Smooth muscle cell (in vitro differentiated cells): ENCODE measurements at regions not wholly inside any gene's neighbourhood (a gene's known extent, or its start where the extent isn't known, plus 50 kb on each side); places are given as distances from the start of the nearest gene placed in this dataset.
"Not testable (repeated sequence)": the region's sequence is repeated elsewhere in the genome, so short reads cannot be mapped to it uniquely, and the experiment has no call there.

Experiments
- DNase-seq: peaks from one replicate; lab custom pipeline; 2025; ENCODE audit not compliant: unreplicated experiment; lab: John Stamatoyannopoulos, UW
- H2AFZ ChIP-seq: fragments of 200-600 bp; sonication (generic); 2 replicates; pipeline ENCODE4 v1.6.0; 2016; ENCODE audit warnings: antibody characterized with exemption, low read depth, mild to moderate bottlenecking
- H3F3A ChIP-seq: fragments of 200-600 bp; sonication (generic); 2 replicates; pipeline ENCODE4 v1.6.0; 2017; ENCODE audit warnings: antibody characterized with exemption, low read depth
- H3K27ac ChIP-seq: fragments of 200-600 bp; sonication (generic); 2 replicates; pipeline ENCODE4 v1.5.1; 2016; ENCODE audit warnings: low read depth, mild to moderate bottlenecking
- H3K27me3 ChIP-seq: fragments of 200-600 bp; sonication (generic); 2 replicates; pipeline ENCODE4 v1.6.1; 2016; ENCODE audit warnings: low read depth, mild to moderate bottlenecking
- H3K36me3 ChIP-seq: fragments of 200-600 bp; sonication (generic); 2 replicates; pipeline ENCODE4 v1.5.1; 2016; ENCODE audit warnings: low read depth
- H3K4me1 ChIP-seq: fragments of 200-600 bp; sonication (generic); 2 replicates; pipeline ENCODE4 v1.5.1; 2016; ENCODE audit warnings: low read depth
- H3K4me2 ChIP-seq: fragments of 200-600 bp; sonication (generic); 2 replicates; pipeline ENCODE4 v1.6.0; 2016; ENCODE audit warnings: mild to moderate bottlenecking
- H3K4me3 ChIP-seq: fragments of 200-600 bp; sonication (generic); 2 replicates; pipeline ENCODE4 v1.5.1; 2016; ENCODE audit warnings: mild to moderate bottlenecking
- H3K79me2 ChIP-seq: fragments of 200-600 bp; sonication (generic); 2 replicates; pipeline ENCODE4 v1.6.0; 2016; ENCODE audit warnings: low read depth, mild to moderate bottlenecking
- H3K9ac ChIP-seq: fragments of 200-600 bp; sonication (generic); 2 replicates; pipeline ENCODE4 v1.6.0; 2016; ENCODE audit warnings: low read depth
- H3K9me3 ChIP-seq: fragments of 200-600 bp; sonication (generic); replicated peaks from 2 replicates; pipeline ENCODE4 v1.5.1; 2016; ENCODE audit warnings: low read depth
- H4K20me1 ChIP-seq: fragments of 200-600 bp; sonication (generic); 2 replicates; pipeline ENCODE4 v1.6.0; 2016; ENCODE audit warnings: low read depth
- CTCF ChIP-seq: fragments of 200-600 bp; sonication (generic); IDR thresholded peaks from 2 replicates; pipeline ENCODE4 v1.5.1; 2017; ENCODE audit warnings: borderline replicate concordance, mild to moderate bottlenecking, antibody characterized with exemption; ENCODE audit not compliant: insufficient read depth, poor library complexity, severe bottlenecking
- WGBS: methylation state at CpG from one replicate; pipeline ENCODE4 v1.1.7; 2016; ENCODE audit warnings: low lambda C conversion rate; 5-methylcytosine and 5-hydroxymethylcytosine counted together

DNA sequence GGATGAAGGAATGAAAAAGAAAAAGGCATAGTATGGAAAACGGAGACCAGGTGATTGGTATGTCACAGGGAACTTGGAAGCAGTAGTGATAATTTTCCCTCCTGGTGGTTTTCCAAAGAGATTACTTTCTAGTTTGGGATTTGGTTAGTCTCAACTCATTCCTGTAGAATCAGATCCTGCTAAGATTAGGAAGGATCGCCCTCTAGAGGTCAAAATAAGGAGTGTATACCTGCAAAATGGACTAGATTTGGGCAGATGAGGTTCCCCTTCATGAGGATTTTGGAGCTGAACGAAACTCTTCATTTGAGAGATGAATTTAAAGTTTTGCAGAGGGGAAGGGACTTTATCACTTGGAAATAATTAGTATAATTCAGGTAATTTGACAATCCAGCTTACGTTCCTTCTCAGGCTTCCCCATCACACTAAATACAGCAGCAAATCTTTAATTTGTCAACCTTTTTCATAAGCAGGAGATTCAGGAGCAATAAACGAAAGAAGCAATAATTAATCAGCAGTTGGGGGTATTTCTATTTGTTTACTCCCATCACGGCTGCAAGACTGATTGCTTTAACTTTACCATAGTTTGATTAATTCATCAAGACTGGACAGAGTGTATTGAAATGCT is 65.2 kb downstream of the CCDC195 start:
- peak; percentile 78 for TF ChIP-seq CTCF
- H3K4me1 ChIP-seq: no peaks in the 10 kb centered on the region
- H3K4me3 ChIP-seq: no peak overlapping the region
- WGBS: 17% methylated on average over 6 of the region's 6 CpGs
- H2AFZ ChIP-seq: no peak overlapping the region
- no peaks in the 10 kb centered on the region for H3K79me2 ChIP-seq
- H4K20me1 ChIP-seq: no peaks in the 10 kb centered on the region
- H3F3A ChIP-seq: no peaks in the 10 kb centered on the region
- H3K27me3 ChIP-seq: no peaks in the 10 kb centered on the region
- H3K27ac ChIP-seq: no peak overlapping the region
- no peak overlapping the region for H3K9ac ChIP-seq
- H3K9me3 ChIP-seq: no peaks in the 10 kb centered on the region
- H3K4me2 ChIP-seq: no peak overlapping the region
- DNase-seq: no peak
- H3K36me3 ChIP-seq: no peaks in the 10 kb centered on the region

DNA sequence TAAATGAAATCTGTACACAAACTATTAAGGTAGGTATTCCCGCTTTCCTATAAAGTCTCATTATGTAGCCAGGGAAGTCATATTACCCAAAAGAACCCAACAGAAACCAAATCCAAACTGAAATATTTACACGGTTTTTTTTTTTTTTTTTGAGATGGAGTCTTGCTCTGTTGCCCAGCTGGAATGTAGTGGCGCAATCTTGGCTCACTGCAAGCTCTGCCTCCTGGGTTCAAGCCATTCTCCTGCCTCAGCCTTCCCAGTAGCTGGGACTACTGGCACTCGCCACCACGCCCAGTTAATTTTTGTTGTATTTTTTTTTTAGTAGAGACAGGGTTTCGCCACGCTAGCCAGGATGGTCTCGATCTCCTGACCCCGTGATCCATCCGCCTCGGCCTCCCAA is 62.5 kb upstream of the CUL3 start:
- H3K27ac ChIP-seq, DNase-seq, H3K4me1 ChIP-seq, H3K79me2 ChIP-seq, H3K4me2 ChIP-seq, H3K4me3 ChIP-seq, H3K36me3 ChIP-seq, H4K20me1 ChIP-seq, H3K27me3 ChIP-seq, H3K9ac ChIP-seq, H3K9me3 ChIP-seq, H3F3A ChIP-seq, H2AFZ ChIP-seq: not testable (repeated sequence)
- 98% methylated on average over 11 of the region's 11 CpGs for WGBS

DNA sequence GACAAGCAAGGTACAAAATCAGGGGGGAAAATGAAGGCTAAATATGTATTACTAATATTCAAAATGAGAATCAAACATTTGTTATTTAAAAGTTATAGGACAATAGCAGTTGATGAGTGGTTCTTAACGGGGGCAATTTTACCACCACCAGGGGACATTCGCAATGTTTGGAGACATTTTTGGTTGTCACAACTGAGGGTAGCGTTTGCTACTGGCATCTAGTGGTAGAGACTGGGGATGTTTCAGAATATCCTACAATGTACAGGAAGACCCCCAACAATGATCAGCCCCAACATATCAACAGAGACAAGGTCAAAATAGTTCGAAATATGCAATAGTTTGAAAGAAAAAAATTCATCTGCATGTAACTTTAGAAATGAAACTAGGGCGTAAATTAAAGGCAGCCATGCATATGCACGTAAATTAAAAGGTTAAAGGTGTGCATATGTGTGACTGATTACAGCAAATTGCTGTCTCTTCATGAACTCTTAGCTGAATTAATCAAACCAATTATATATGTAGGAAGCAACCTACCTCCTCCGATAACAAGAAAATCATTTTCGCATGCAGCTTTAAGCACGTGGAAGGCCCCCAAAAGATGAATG is 61.2 kb upstream of the CUL3 start:
- H3K9ac ChIP-seq: no peak overlapping the region
- no peaks in the 10 kb centered on the region for H3K27me3 ChIP-seq
- no peaks in the 10 kb centered on the region for H3K9me3 ChIP-seq
- 62% methylated on average over 9 of the region's 9 CpGs for WGBS
- H3K79me2 ChIP-seq: no peaks in the 10 kb centered on the region
- no peak for DNase-seq
- H3F3A ChIP-seq: no peaks in the 10 kb centered on the region
- H3K27ac ChIP-seq: no peak overlapping the region
- H3K4me3 ChIP-seq: no peak overlapping the region
- H4K20me1 ChIP-seq: no peaks in the 10 kb centered on the region
- H2AFZ ChIP-seq: no peak overlapping the region
- H3K4me2 ChIP-seq: no peak overlapping the region
- peak; percentile 37 for TF ChIP-seq CTCF
- no peaks in the 10 kb centered on the region for H3K36me3 ChIP-seq
- no peaks in the 10 kb centered on the region for H3K4me1 ChIP-seq

GRCh38 chr2:224645722-224646121 is 60.6 kb upstream of the CUL3 start:
- H3F3A ChIP-seq: no peaks in the 10 kb centered on the region
- H4K20me1 ChIP-seq: no peaks in the 10 kb centered on the region
- H3K36me3 ChIP-seq: no peaks in the 10 kb centered on the region
- H3K79me2 ChIP-seq: no peaks in the 10 kb centered on the region
- no peaks in the 10 kb centered on the region for H3K27me3 ChIP-seq
- WGBS: 63% methylated on average over 4 of the region's 4 CpGs
- H3K9ac ChIP-seq: no peak overlapping the region
- no peaks in the 10 kb centered on the region for H3K4me1 ChIP-seq
- TF ChIP-seq CTCF: no peak
- no peak overlapping the region for H3K4me3 ChIP-seq
- no peak overlapping the region for H3K4me2 ChIP-seq
- no peak overlapping the region for H2AFZ ChIP-seq
- no peak for DNase-seq
- H3K27ac ChIP-seq: no peak overlapping the region
- H3K9me3 ChIP-seq: no peaks in the 10 kb centered on the region
